Skeletal muscle cell (primary cell): ENCODE measurements at regions not wholly inside any gene's neighbourhood (a gene's known extent, or its start where the extent isn't known, plus 50 kb on each side); places are given as distances from the start of the nearest gene placed in this dataset.
"Not testable (repeated sequence)": the region's sequence is repeated elsewhere in the genome, so short reads cannot be mapped to it uniquely, and the experiment has no call there.

Source experiments
- DNase-seq: peaks from one replicate; pipeline ENCODE4 v3.0.0-alpha.2; 2010; ENCODE audit warnings: low read depth
- H3K4me3 ChIP-seq: 2 replicates; pipeline ENCODE4 v1.5.1; 2011; ENCODE audit warnings: low read depth, mild to moderate bottlenecking, control low read depth, low read length, moderate library complexity

- no peak overlapping the region for H3K4me3 ChIP-seq
- DNase-seq, result no peak
Observed at GRCh38 chr10:53052521-53053164, 280.1 kb upstream of the MBL2 start.

GRCh38 chr10:53045315-53045714 is 272.7 kb upstream of the MBL2 start:
- H3K4me3 ChIP-seq, result no peak overlapping the region
- DNase-seq, result no peak

- not testable (repeated sequence) for H3K4me3 ChIP-seq, DNase-seq
Observed at GRCh38 chr10:53035823-53036222, 263.2 kb upstream of the MBL2 start.

- H3K4me3 ChIP-seq, result no peak overlapping the region
- DNase-seq, result no peak
Observed at GRCh38 chr10:53033396-53033795, 260.8 kb upstream of the MBL2 start.

- H3K4me3 ChIP-seq, result not testable (repeated sequence)
- DNase-seq, result peak; percentile 2
Observed at GRCh38 chr10:53029872-53030849, 257.6 kb upstream of the MBL2 start.

GRCh38 chr10:53029449-53029848 is 256.9 kb upstream of the MBL2 start:
- no peak overlapping the region for H3K4me3 ChIP-seq
- no peak for DNase-seq

GRCh38 chr10:53025765-53026164 is 253.2 kb upstream of the MBL2 start:
- not testable (repeated sequence) for H3K4me3 ChIP-seq, DNase-seq

GRCh38 chr10:53025172-53025711 is 252.7 kb upstream of the MBL2 start:
- peak overlapping the region; percentile 34 for H3K4me3 ChIP-seq
- DNase-seq, result no peak

GRCh38 chr10:53023411-53023810 is 250.8 kb upstream of the MBL2 start:
- DNase-seq, result no peak
- H3K4me3 ChIP-seq, result no peak overlapping the region

- no peak for DNase-seq
- no peak overlapping the region for H3K4me3 ChIP-seq
Observed at GRCh38 chr10:53022611-53023088, 250.1 kb upstream of the MBL2 start.

- no peak for DNase-seq
- no peak overlapping the region for H3K4me3 ChIP-seq
Observed at GRCh38 chr10:53013201-53013810, 240.7 kb upstream of the MBL2 start.

GRCh38 chr10:53009961-53010907 is 237.7 kb upstream of the MBL2 start:
- DNase-seq, result no peak
- H3K4me3 ChIP-seq, result no peak overlapping the region

- no peak overlapping the region for H3K4me3 ChIP-seq
- DNase-seq, result no peak
Observed at GRCh38 chr10:53007527-53007842, 234.9 kb upstream of the MBL2 start.

GRCh38 chr10:53006663-53007526 is 234.3 kb upstream of the MBL2 start:
- no peak for DNase-seq
- H3K4me3 ChIP-seq, result no peak overlapping the region

- no peak for DNase-seq
- H3K4me3 ChIP-seq, result no peak overlapping the region
Observed at GRCh38 chr10:53005612-53006345, 233.2 kb upstream of the MBL2 start.

- H3K4me3 ChIP-seq, result no peak overlapping the region
- no peak for DNase-seq
Observed at GRCh38 chr10:53003094-53003493, 230.5 kb upstream of the MBL2 start.

- no peak for DNase-seq
Observed at GRCh38 chr10:52999681-53000080, 227.1 kb upstream of the MBL2 start.

More at GRCh38 chr10:52999681-53000080, 227.1 kb upstream of the MBL2 start:
- H3K4me3 ChIP-seq, result no peak overlapping the region
